IMR-90 (cell line): ENCODE measurements at regions not wholly inside any gene's neighbourhood (a gene's known extent, or its start where the extent isn't known, plus 50 kb on each side); places are given as distances from the start of the nearest gene placed in this dataset.

ENCODE experiments used
- ATAC-seq: fragments of 200-7000 bp; cut with Tn5 transposase; 2 replicates; pipeline ENCODE4 v1.9.1; 2020; ENCODE audit warnings: low read depth, mild to moderate bottlenecking, moderate library complexity
- BruUV-seq: library from RNA; stranded (reverse); fragments of 400-500 nt; replicated peaks from 2 replicates; lab custom pipeline; 2021; lab: Mats Ljungman, UMichigan
- CTCF ChIA-PET: fragments of 300-600 bp; formaldehyde crosslinking; extraction: SDS; loops from one replicate; lab custom pipeline; 2021; ENCODE audit warnings: antibody characterized with exemption; lab: Yijun Ruan, JAX
- POLR2A ChIA-PET: fragments of 300-600 bp; sonication (Branson Sonifier 250); formaldehyde crosslinking; loops from one replicate; lab custom pipeline; 2022; ENCODE audit warnings: antibody characterized with exemption; ENCODE audit not compliant: unreplicated experiment; lab: Charles Lee
- DNase-seq: peaks from one replicate; pipeline ENCODE4 v3.0.0; 2013
- H2AFZ ChIP-seq: replicated peaks from 2 replicates; pipeline ENCODE3; 2013; ENCODE audit warnings: low read length, mild to moderate bottlenecking; ENCODE audit not compliant: poor library complexity
- H2AK5ac ChIP-seq: 2 replicates; pipeline ENCODE4 v1.6.1; 2013; ENCODE audit warnings: low read depth, low read length, inconsistent platforms
- H2AK9ac ChIP-seq: replicated peaks from 2 replicates; pipeline ENCODE3; 2013; ENCODE audit warnings: mild to moderate bottlenecking, low read depth, low read length, moderate library complexity; ENCODE audit not compliant: poor library complexity
- H2BK120ac ChIP-seq: 2 replicates; pipeline ENCODE4 v1.6.1; 2013; ENCODE audit warnings: low read depth, low read length, inconsistent platforms
- H2BK15ac ChIP-seq: 3 replicates; pipeline ENCODE4 v1.6.1; 2013; ENCODE audit warnings: low read depth, low read length, inconsistent platforms
- H2BK20ac ChIP-seq: 2 replicates; pipeline ENCODE4 v1.6.1; 2013; ENCODE audit warnings: low read depth, mild to moderate bottlenecking, inconsistent platforms, low read length, moderate library complexity
- H2BK5ac ChIP-seq: 2 replicates; pipeline ENCODE4 v1.6.1; 2013; ENCODE audit warnings: mild to moderate bottlenecking, low read depth, low read length, inconsistent platforms; ENCODE audit not compliant: poor library complexity, severe bottlenecking
- H3K14ac ChIP-seq: replicated peaks from 2 replicates; pipeline ENCODE4 v1.6.1; 2013; ENCODE audit warnings: low read depth, low read length, inconsistent platforms
- H3K18ac ChIP-seq: 2 replicates; pipeline ENCODE4 v1.6.1; 2013; ENCODE audit warnings: low read depth, low read length, control low read depth
- H3K23ac ChIP-seq: 2 replicates; pipeline ENCODE4 v1.6.1; 2013; ENCODE audit warnings: low read depth, low read length, inconsistent platforms
- H3K27ac ChIP-seq: 2 replicates; pipeline ENCODE4 v1.5.1; 2013; ENCODE audit warnings: mild to moderate bottlenecking, control low read depth, low read length; ENCODE audit not compliant: insufficient read depth
- H3K27me3 ChIP-seq: 2 replicates; pipeline ENCODE4 v1.6.1; 2013; ENCODE audit warnings: low read length; ENCODE audit not compliant: control insufficient read depth, insufficient read depth
- H3K36me3 ChIP-seq: 2 replicates; pipeline ENCODE4 v1.6.1; 2013; ENCODE audit warnings: low read length, mixed read lengths; ENCODE audit not compliant: control insufficient read depth, insufficient read depth
- H3K4ac ChIP-seq: 2 replicates; pipeline ENCODE4 v1.6.1; 2013; ENCODE audit warnings: low read depth, low read length, inconsistent platforms
- H3K4me1 ChIP-seq: 2 replicates; pipeline ENCODE4 v1.6.1; 2013; ENCODE audit warnings: low read length, mixed read lengths; ENCODE audit not compliant: control insufficient read depth, insufficient read depth
- H3K4me2 ChIP-seq: 2 replicates; pipeline ENCODE4 v1.6.1; 2013; ENCODE audit warnings: low read depth, mild to moderate bottlenecking, control low read depth, low read length, moderate library complexity
- H3K4me3 ChIP-seq: 2 replicates; pipeline ENCODE4 v1.5.1; 2013; ENCODE audit warnings: low read depth, mild to moderate bottlenecking, control low read depth, low read length, moderate library complexity; ENCODE audit not compliant: insufficient read depth
- H3K56ac ChIP-seq: 2 replicates; pipeline ENCODE4 v1.6.1; 2013; ENCODE audit warnings: low read length, inconsistent platforms; ENCODE audit not compliant: insufficient read depth; ENCODE audit errors: extremely low read depth
- H3K79me1 ChIP-seq, 2 experiments: 2 replicates each; pipeline ENCODE4 v1.6.1; 2013; ENCODE audit warnings: low read length in 2 of 2, inconsistent platforms in 1 of 2, low read depth in 1 of 2
- H3K9ac ChIP-seq: 2 replicates; pipeline ENCODE4 v1.6.1; 2013; ENCODE audit warnings: low read depth, low read length, control low read depth
- H3K9me1 ChIP-seq: 2 replicates; pipeline ENCODE4 v1.6.1; 2013; ENCODE audit warnings: low read length, inconsistent platforms; ENCODE audit not compliant: insufficient read depth
- H3K9me3 ChIP-seq: 2 replicates; pipeline ENCODE4 v1.6.1; 2013; ENCODE audit warnings: low read length; ENCODE audit not compliant: control insufficient read depth, insufficient read depth
- H4K20me1 ChIP-seq: 2 replicates; pipeline ENCODE4 v1.6.1; 2013; ENCODE audit warnings: low read length, inconsistent platforms; ENCODE audit not compliant: insufficient read depth
- H4K5ac ChIP-seq: 2 replicates; pipeline ENCODE4 v1.6.1; 2013; ENCODE audit warnings: mild to moderate bottlenecking, low read depth, low read length, control low read depth
- H4K8ac ChIP-seq, 2 experiments: 2 replicates each; pipeline ENCODE4 v1.6.1; 2013; ENCODE audit warnings: low read depth in 2 of 2, low read length in 2 of 2, control low read depth in 1 of 2, inconsistent platforms in 1 of 2
- H4K91ac ChIP-seq: 2 replicates; pipeline ENCODE4 v1.6.1; 2013; ENCODE audit warnings: low read depth, low read length, inconsistent platforms; ENCODE audit not compliant: insufficient read depth
- MAZ ChIP-seq: IDR thresholded peaks from 2 replicates; pipeline ENCODE4 v1.6.1; 2012; ENCODE audit warnings: low read depth, mild to moderate bottlenecking, low read length, improper control_type of control experiment, moderate library complexity, borderline replicate concordance
- NFE2L2 ChIP-seq: fragments of 150-350 bp; IDR thresholded peaks from 2 replicates; pipeline ENCODE4 v1.6.1; 2016; ENCODE audit warnings: low read depth, mild to moderate bottlenecking, low read length
- POLR2A ChIP-seq: IDR thresholded peaks from 2 replicates; pipeline ENCODE4 v1.6.1; 2012; ENCODE audit warnings: mild to moderate bottlenecking, low read depth, low read length
- RAD21 ChIP-seq: IDR thresholded peaks from 2 replicates; pipeline ENCODE4 v1.6.1; 2012; ENCODE audit warnings: low read length, improper control_type of control experiment
- RCOR1 ChIP-seq: IDR thresholded peaks from 2 replicates; pipeline ENCODE4 v1.6.1; 2012; ENCODE audit warnings: mild to moderate bottlenecking, low read length, improper control_type of control experiment; ENCODE audit not compliant: insufficient replicate concordance
- SMC3 ChIP-seq: fragments of 150-350 bp; IDR thresholded peaks from 2 replicates; pipeline ENCODE4 v1.6.1; 2016; ENCODE audit warnings: low read depth, mild to moderate bottlenecking, antibody characterized with exemption, low read length, moderate library complexity
- WGBS, 2 experiments: methylation state at CpG; one replicate each; pipeline versions ENCODE4 v1.1.5 to v1.1.7; 2013; ENCODE audit warnings: missing lambda C conversion rate in 2 of 2; ENCODE audit not compliant: insufficient read length in 1 of 2; ENCODE audit errors: extremely low coverage in 2 of 2; 5-methylcytosine and 5-hydroxymethylcytosine counted together
- dilution Hi-C: fragments of 300-500 bp; cut with HindIII; formaldehyde crosslinking; loops from one replicate; pipeline ENCODE4 v1.14.3; 2018; ENCODE audit warnings: low sequenced_read_pairs; ENCODE audit not compliant: unreplicated experiment
- in situ Hi-C: fragments of 300-500 bp; cut with MboI; formaldehyde crosslinking; loops from 3 replicates; pipeline ENCODE4 v1.14.3; 2019; ENCODE audit warnings: low sequenced_read_pairs, inconsistent platforms, mixed read lengths
- intact Hi-C: fragments of 100-400 bp; cut with micrococcal nuclease; formaldehyde crosslinking; loops from 2 replicates; pipeline ENCODE4 v1.10.0; 2022
- TF ChIP-seq, protein P1 (sequence below): fragments of 150-350 bp; IDR thresholded peaks from 2 replicates; pipeline ENCODE4 v1.6.1; 2017; ENCODE audit warnings: mild to moderate bottlenecking, antibody characterized with exemption, low read length, low read depth

DNA sequence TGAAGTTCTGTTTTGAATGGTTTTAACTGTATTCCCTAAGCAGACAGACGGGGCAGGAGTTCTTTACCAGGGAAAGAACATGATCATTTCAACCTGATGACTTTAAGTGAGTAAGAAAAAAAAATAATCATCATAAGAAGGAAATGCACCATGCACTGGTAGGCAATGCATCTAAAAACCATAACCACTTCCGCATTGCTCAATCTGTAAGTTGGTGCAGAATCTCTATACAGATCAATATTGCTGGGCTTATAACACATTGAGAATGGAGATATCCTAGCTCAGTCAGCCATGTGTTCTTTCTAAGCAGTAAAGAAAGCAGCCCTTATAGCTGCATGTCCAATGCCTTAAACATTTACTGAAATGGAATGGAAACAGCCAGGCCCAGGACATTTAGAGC, 407.1 kb upstream of the DMAC1 start:
- intact Hi-C loops (no loop called here), dilution Hi-C loops (no loop called here), in situ Hi-C loops (no loop called here)
- no peaks in the 10 kb centered on the region for H3K79me1 ChIP-seq
- POLR2A ChIA-PET: no interaction called here
- no peaks in the 10 kb centered on the region for H4K20me1 ChIP-seq
- H3K4ac ChIP-seq: no peak overlapping the region
- H2AK5ac ChIP-seq: no peak overlapping the region
- no TSS peak for BruUV-seq
- H3K9me1 ChIP-seq: no peaks in the 10 kb centered on the region
- H3K18ac ChIP-seq: no peak overlapping the region
- no peak overlapping the region for H3K56ac ChIP-seq
- H3K36me3 ChIP-seq: no peaks in the 10 kb centered on the region
- no peak overlapping the region for H4K8ac ChIP-seq
- H2BK20ac ChIP-seq: no peak overlapping the region
- H3K27ac ChIP-seq: no peak overlapping the region
- H3K9me3 ChIP-seq: peaks cover 4% of the 10 kb centered on the region; the same call in 1 of the 2 replicates
- ATAC-seq: no peak
- H2AK9ac ChIP-seq: no peak overlapping the region
- WGBS, 2 experiments: no CpG with 5 or more reads among the region's 2 CpGs
- no peaks in the 10 kb centered on the region for H3K27me3 ChIP-seq
- H3K4me2 ChIP-seq: no peak overlapping the region
- H2BK15ac ChIP-seq: no peak overlapping the region
- H2BK120ac ChIP-seq: no peak overlapping the region
- no peak overlapping the region for H3K23ac ChIP-seq
- no peak overlapping the region for H2AFZ ChIP-seq
- CTCF ChIA-PET: no interaction called here
- no peak for DNase-seq
- H2BK5ac ChIP-seq: no peak overlapping the region
- no peaks in the 10 kb centered on the region for H3K4me1 ChIP-seq
- H4K91ac ChIP-seq: no peak overlapping the region
- H3K9ac ChIP-seq: no peak overlapping the region
- TF ChIP-seq RCOR1 (no peak), RAD21 (no peak), SMC3 (no peak), MAZ (no peak), NFE2L2 (no peak), POLR2A (no peak)
- TF ChIP-seq, protein P1, sequence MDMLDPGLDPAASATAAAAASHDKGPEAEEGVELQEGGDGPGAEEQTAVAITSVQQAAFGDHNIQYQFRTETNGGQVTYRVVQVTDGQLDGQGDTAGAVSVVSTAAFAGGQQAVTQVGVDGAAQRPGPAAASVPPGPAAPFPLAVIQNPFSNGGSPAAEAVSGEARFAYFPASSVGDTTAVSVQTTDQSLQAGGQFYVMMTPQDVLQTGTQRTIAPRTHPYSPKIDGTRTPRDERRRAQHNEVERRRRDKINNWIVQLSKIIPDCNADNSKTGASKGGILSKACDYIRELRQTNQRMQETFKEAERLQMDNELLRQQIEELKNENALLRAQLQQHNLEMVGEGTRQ: no peak
- no peak overlapping the region for H4K5ac ChIP-seq
- no peak overlapping the region for H3K4me3 ChIP-seq
- H3K14ac ChIP-seq: no peak overlapping the region
